HepG2 (cell line): ENCODE measurements at regions not wholly inside any gene's neighbourhood (a gene's known extent, or its start where the extent isn't known, plus 50 kb on each side); places are given as distances from the start of the nearest gene placed in this dataset.

Source experiments
- ATAC-seq: fragments of 200-7000 bp; cut with Tn5 transposase; 3 replicates; pipeline ENCODE4 v1.9.1; 2020; ENCODE audit warnings: mild to moderate bottlenecking, moderate library complexity
- BruUV-seq: library from RNA; stranded (reverse); fragments of 400-500 nt; replicated peaks from 2 replicates; lab custom pipeline; 2021; lab: Mats Ljungman, UMichigan
- CTCF ChIA-PET: fragments of 300-600 bp; formaldehyde crosslinking; extraction: SDS; loops from one replicate; lab custom pipeline; 2021; ENCODE audit warnings: low total read pairs, inconsistent platforms, low intra/inter-chr PET ratio; lab: Yijun Ruan, JAX
- POLR2A ChIA-PET: fragments of 350-600 bp; sonication (Branson Sonifier 250); formaldehyde crosslinking; loops from one replicate; lab custom pipeline; 2020; ENCODE audit warnings: antibody characterized with exemption, inconsistent platforms; lab: Yijun Ruan, JAX
- DNase-seq: peaks from one replicate; pipeline ENCODE4 v3.0.0-alpha.2; 2015; ENCODE audit warnings: low spot score
- FAIRE-seq: peaks from 3 replicates; lab custom pipeline; 2011; peaks lifted over from hg19 to GRCh38; lab: Jason Lieb, UNC
- H2AFZ ChIP-seq: one replicate; pipeline ENCODE4 v1.6.1; 2011; ENCODE audit warnings: low read length, inconsistent platforms
- H3K27ac ChIP-seq: fragments of 300-600 bp; 3 replicates; pipeline ENCODE4 v1.8.0; 2011; ENCODE audit warnings: mixed run types, mild to moderate bottlenecking, mixed read lengths, low read length, inconsistent platforms; ENCODE audit not compliant: insufficient read depth; ENCODE audit errors: extremely low read length
- H3K27me3 ChIP-seq, 2 experiments: fragments of 200-600 bp in 1 of 2; 2 replicates in 1 of 2; 3 replicates in 1 of 2; pipeline versions ENCODE4 v1.6.0 to v1.8.0; 2011; ENCODE audit warnings: low read length in 2 of 2, mild to moderate bottlenecking in 2 of 2, moderate library complexity in 2 of 2, inconsistent platforms in 1 of 2; ENCODE audit not compliant: insufficient read depth in 2 of 2, control insufficient read depth in 1 of 2
- H3K36me3 ChIP-seq, 2 experiments: fragments of 200-600 bp in 1 of 2; replicated peaks in 1 of 2; 2 replicates in 1 of 2; 3 replicates in 1 of 2; pipeline versions ENCODE4 v1.5.1 to v1.8.0; 2011; ENCODE audit warnings: low read length in 2 of 2, inconsistent platforms in 1 of 2; ENCODE audit not compliant: insufficient read depth in 2 of 2, control insufficient read depth in 1 of 2
- H3K4me1 ChIP-seq: 2 replicates; pipeline ENCODE4 v1.5.1; 2012; ENCODE audit warnings: low read length, inconsistent platforms; ENCODE audit not compliant: insufficient read depth
- H3K4me2 ChIP-seq: 2 replicates; pipeline ENCODE4 v1.6.0; 2011; ENCODE audit warnings: low read depth, low read length, inconsistent platforms
- H3K4me3 ChIP-seq, 3 experiments: fragments of 200-600 bp in 1 of 3; sonication (generic), shearing (Covaris generic) in 1 of 3; replicated peaks in 1 of 3; 2 replicates each; pipeline ENCODE4 v1.5.1; 2011 to 2016; ENCODE audit warnings: low read length in 3 of 3, inconsistent platforms in 2 of 3, low read depth in 2 of 3, mild to moderate bottlenecking in 2 of 3, control low read depth in 1 of 3, mixed read lengths in 1 of 3; ENCODE audit not compliant: insufficient read depth in 1 of 3
- H3K79me2 ChIP-seq: one replicate; pipeline ENCODE4 v1.6.1; 2011; ENCODE audit warnings: low read length, inconsistent platforms; ENCODE audit not compliant: insufficient read depth
- H3K9ac ChIP-seq: 2 replicates; pipeline ENCODE4 v1.6.0; 2011; ENCODE audit warnings: mild to moderate bottlenecking, low read depth, low read length, inconsistent platforms; ENCODE audit not compliant: insufficient read depth
- H3K9me3 ChIP-seq: 2 replicates; pipeline ENCODE4 v1.5.1; 2012; ENCODE audit warnings: mild to moderate bottlenecking, low read length
- H4K20me1 ChIP-seq: 2 replicates; pipeline ENCODE4 v1.6.0; 2011; ENCODE audit warnings: inconsistent platforms, mild to moderate bottlenecking, low read length, moderate library complexity; ENCODE audit not compliant: insufficient read depth
- DMAP1 ChIP-seq: IDR thresholded peaks from 2 replicates; pipeline ENCODE4 v1.6.1; 2016
- EZH2 ChIP-seq: conservative IDR thresholded peaks from 2 replicates; pipeline ENCODE4 v1.6.1; 2012; ENCODE audit warnings: mild to moderate bottlenecking, low read depth, low read length, moderate library complexity
- HNRNPUL1 ChIP-seq: fragments of 200-400 bp; formaldehyde crosslinking; IDR thresholded peaks from 2 replicates; pipeline ENCODE4 v1.6.1; 2017; ENCODE audit warnings: low read depth, mild to moderate bottlenecking, low read length, moderate library complexity
- POLR2G ChIP-seq: fragments of 200-400 bp; formaldehyde crosslinking; IDR thresholded peaks from 2 replicates; pipeline ENCODE4 v1.6.1; 2018; ENCODE audit warnings: mild to moderate bottlenecking, low read depth, low read length, moderate library complexity
- TBL1XR1 ChIP-seq: fragments of 150-350 bp; IDR thresholded peaks from 2 replicates; pipeline ENCODE4 v1.6.1; 2014; ENCODE audit warnings: borderline replicate concordance, low read length; ENCODE audit not compliant: partially characterized antibody
- U2AF2 ChIP-seq: fragments of 200-400 bp; formaldehyde crosslinking; IDR thresholded peaks from 2 replicates; pipeline ENCODE4 v1.6.1; 2017; ENCODE audit warnings: low read depth, mild to moderate bottlenecking, low read length
- ZNF383 ChIP-seq: sonication (generic); formaldehyde crosslinking; IDR thresholded peaks from 2 replicates; pipeline ENCODE4 v1.4.0; 2020; ENCODE audit warnings: missing genetic modification reagents, mild to moderate bottlenecking, borderline replicate concordance
- ZNF607 ChIP-seq: sonication (generic); formaldehyde crosslinking; IDR thresholded peaks from 2 replicates; pipeline ENCODE4 v1.5.1; 2020; ENCODE audit warnings: missing genetic modification reagents, mild to moderate bottlenecking, borderline replicate concordance
- ZNF878 ChIP-seq: sonication (generic); formaldehyde crosslinking; IDR thresholded peaks from 2 replicates; pipeline ENCODE4 v1.8.1; 2023; ENCODE audit warnings: mild to moderate bottlenecking, missing genetic modification reagents, moderate library complexity
- WGBS: methylation state at CpG from one replicate; pipeline ENCODE4 v1.1.6; 2017; ENCODE audit warnings: low lambda C conversion rate; 5-methylcytosine and 5-hydroxymethylcytosine counted together
- in situ Hi-C: cut with HindIII; loops from 2 replicates; pipeline ENCODE4 v1.10.0; 2017; ENCODE audit warnings: low pct_unique_long_range_greater_than_20kb; ENCODE audit not compliant: extremely low pct_ligation_motif_present
- intact Hi-C: fragments of 100-400 bp; cut with micrococcal nuclease; formaldehyde crosslinking; loops from one replicate; pipeline ENCODE4 v1.10.0; 2022; ENCODE audit not compliant: unreplicated experiment
- TF ChIP-seq, protein P1 (sequence below): sonication (generic); formaldehyde crosslinking; IDR thresholded peaks from 2 replicates; pipeline ENCODE4 v1.5.0; 2020; ENCODE audit warnings: missing genetic modification reagents

GRCh38 chr5:162796507-162796906 is 640.9 kb upstream of the CCNG1 start:
- H3K36me3 ChIP-seq, result no peaks in the 10 kb centered on the region
- no peak overlapping the region for H3K4me2 ChIP-seq
- FAIRE-seq (no peak), DNase-seq (no peak), ATAC-seq (no peak)
- ChIA-PET POLR2A (no interaction called here), CTCF (no interaction called here)
- BruUV-seq, result no TSS peak
- H2AFZ ChIP-seq, result no peak overlapping the region
- no peak overlapping the region for H3K4me3 ChIP-seq
- in situ Hi-C loops, result no loop called here
- peaks cover 91% of the 10 kb centered on the region for H3K9me3 ChIP-seq
- no peaks in the 10 kb centered on the region for H4K20me1 ChIP-seq
- no peaks in the 10 kb centered on the region for H3K27me3 ChIP-seq
- no peak overlapping the region for H3K9ac ChIP-seq
- WGBS, result 2% methylated on average over 3 of the region's 3 CpGs
- H3K79me2 ChIP-seq, result no peaks in the 10 kb centered on the region
- H3K4me1 ChIP-seq, result no peaks in the 10 kb centered on the region
- no peak for TF ChIP-seq EZH2
- intact Hi-C loops, result no loop called here
- no peak overlapping the region for H3K27ac ChIP-seq

GRCh38 chr5:162800301-162800700 is 637.1 kb upstream of the CCNG1 start:
- Histone ChIP-seq H3K4me1 (no peaks in the 10 kb centered on the region), H3K9ac (no peak overlapping the region), H3K36me3 (no peaks in the 10 kb centered on the region), H3K27ac (no peak overlapping the region), H3K27me3 (no peaks in the 10 kb centered on the region), H3K4me3 (no peak overlapping the region), H4K20me1 (no peaks in the 10 kb centered on the region), H2AFZ (no peak overlapping the region), H3K79me2 (no peaks in the 10 kb centered on the region), H3K4me2 (no peak overlapping the region), H3K9me3 (peaks cover 77% of the 10 kb centered on the region)
- in situ Hi-C loops (no loop called here), intact Hi-C loops (no loop called here)
- DNase-seq (no peak), ATAC-seq (no peak), FAIRE-seq (no peak)
- BruUV-seq, result no TSS peak
- WGBS, result 91% methylated on average over 1 of the region's 1 CpG
- TF ChIP-seq POLR2G (no peak), TBL1XR1 (no peak), DMAP1 (CRISPR knock-in tag) (no peak), U2AF2 (no peak), ZNF607 (CRISPR knock-in tag) (no peak), ZNF878 (CRISPR knock-in tag) (no peak), HNRNPUL1 (no peak), ZNF383 (CRISPR knock-in tag) (no peak)
- TF ChIP-seq, protein P1, sequence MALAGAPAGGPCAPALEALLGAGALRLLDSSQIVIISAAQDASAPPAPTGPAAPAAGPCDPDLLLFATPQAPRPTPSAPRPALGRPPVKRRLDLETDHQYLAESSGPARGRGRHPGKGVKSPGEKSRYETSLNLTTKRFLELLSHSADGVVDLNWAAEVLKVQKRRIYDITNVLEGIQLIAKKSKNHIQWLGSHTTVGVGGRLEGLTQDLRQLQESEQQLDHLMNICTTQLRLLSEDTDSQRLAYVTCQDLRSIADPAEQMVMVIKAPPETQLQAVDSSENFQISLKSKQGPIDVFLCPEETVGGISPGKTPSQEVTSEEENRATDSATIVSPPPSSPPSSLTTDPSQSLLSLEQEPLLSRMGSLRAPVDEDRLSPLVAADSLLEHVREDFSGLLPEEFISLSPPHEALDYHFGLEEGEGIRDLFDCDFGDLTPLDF (CRISPR knock-in tag), result no peak
- POLR2A ChIA-PET, result no interaction called here
- CTCF ChIA-PET, result no interaction called here
